Chondrocyte (in vitro differentiated cells): ENCODE measurements at regions not wholly inside any gene's neighbourhood (a gene's known extent, or its start where the extent isn't known, plus 50 kb on each side); places are given as distances from the start of the nearest gene placed in this dataset.

Source experiments
- DNase-seq: peaks from one replicate; pipeline ENCODE4 v3.0.0; 2021; ENCODE audit warnings: mixed read lengths, low spot score
- H3K27ac Mint-ChIP-seq: one replicate; pipeline ENCODE4 v1.8.0; 2021; ENCODE audit warnings: mild to moderate bottlenecking, moderate library complexity, mixed read lengths; ENCODE audit not compliant: unreplicated experiment
- H3K27me3 Mint-ChIP-seq: 2 replicates; pipeline ENCODE4 v1.8.0; 2021; ENCODE audit warnings: low read depth, mixed read lengths
- H3K36me3 Mint-ChIP-seq: 2 replicates; pipeline ENCODE4 v1.8.0; 2021; ENCODE audit warnings: low read depth, mixed read lengths
- H3K4me1 Mint-ChIP-seq: 2 replicates; pipeline ENCODE4 v1.8.0; 2021; ENCODE audit warnings: low read depth, mild to moderate bottlenecking, mixed read lengths
- H3K4me3 Mint-ChIP-seq: one replicate; pipeline ENCODE4 v1.8.0; 2021; ENCODE audit warnings: mild to moderate bottlenecking, moderate library complexity, mixed read lengths; ENCODE audit not compliant: unreplicated experiment
- H3K9me3 Mint-ChIP-seq: 2 replicates; pipeline ENCODE4 v1.8.0; 2021; ENCODE audit warnings: low read depth, mixed read lengths
- CTCF ChIP-seq: fragments of 200-600 bp; sonication (generic); IDR thresholded peaks from 2 replicates; pipeline ENCODE4 v1.5.0; 2021; ENCODE audit warnings: antibody characterized with exemption, mild to moderate bottlenecking, moderate library complexity

DNA sequence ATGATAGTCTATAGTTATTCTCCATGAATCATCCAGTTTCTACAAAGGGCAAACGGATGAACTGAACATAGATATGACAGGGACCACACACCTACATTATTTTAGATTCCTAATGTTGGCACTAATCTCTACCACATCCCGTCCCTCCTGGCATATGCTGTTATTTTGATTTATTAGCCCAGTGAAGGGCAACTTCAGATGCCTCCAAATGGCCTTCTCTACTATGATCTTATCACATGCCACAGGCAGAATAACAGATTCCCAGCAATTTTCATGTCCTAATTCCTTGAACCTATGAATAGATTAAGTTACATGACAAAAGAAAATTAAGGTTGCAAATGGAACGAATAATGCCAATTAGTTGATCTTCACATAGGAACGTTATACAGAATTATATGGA is 474.7 kb downstream of the ANKRD7 start:
- Mint-ChIP-seq H3K4me1 (no peaks in the 10 kb centered on the region), H3K9me3 (no peaks in the 10 kb centered on the region), H3K36me3 (no peaks in the 10 kb centered on the region), H3K4me3 (no peak overlapping the region), H3K27me3 (peaks cover 3% of the 10 kb centered on the region), H3K27ac (no peak overlapping the region)
- no peak for TF ChIP-seq CTCF
- DNase-seq, result no peak

DNA sequence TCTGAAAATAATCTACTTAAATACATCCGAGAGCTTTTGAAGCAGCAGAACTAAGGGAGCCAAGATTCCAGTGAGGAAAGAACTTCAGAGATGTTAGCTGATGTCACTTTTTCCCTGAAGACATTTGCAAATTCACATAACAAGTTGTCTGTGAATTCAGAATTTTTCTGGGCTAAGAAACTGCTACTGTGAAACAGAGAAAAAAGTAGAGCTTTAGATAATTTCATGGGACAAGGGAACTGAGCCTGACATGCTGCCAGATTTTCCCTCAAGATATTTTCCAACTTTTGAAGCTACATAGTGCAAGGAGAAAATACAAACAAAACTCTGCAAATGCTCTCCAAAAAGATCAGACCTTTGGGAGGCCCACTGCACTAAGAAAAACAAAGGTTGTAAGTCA is 484.2 kb downstream of the ANKRD7 start:
- Mint-ChIP-seq H3K4me1 (no peaks in the 10 kb centered on the region), H3K27ac (no peak overlapping the region), H3K4me3 (no peak overlapping the region), H3K36me3 (no peaks in the 10 kb centered on the region), H3K27me3 (peaks cover 5% of the 10 kb centered on the region), H3K9me3 (no peaks in the 10 kb centered on the region)
- TF ChIP-seq CTCF, result no peak
- no peak for DNase-seq

DNA sequence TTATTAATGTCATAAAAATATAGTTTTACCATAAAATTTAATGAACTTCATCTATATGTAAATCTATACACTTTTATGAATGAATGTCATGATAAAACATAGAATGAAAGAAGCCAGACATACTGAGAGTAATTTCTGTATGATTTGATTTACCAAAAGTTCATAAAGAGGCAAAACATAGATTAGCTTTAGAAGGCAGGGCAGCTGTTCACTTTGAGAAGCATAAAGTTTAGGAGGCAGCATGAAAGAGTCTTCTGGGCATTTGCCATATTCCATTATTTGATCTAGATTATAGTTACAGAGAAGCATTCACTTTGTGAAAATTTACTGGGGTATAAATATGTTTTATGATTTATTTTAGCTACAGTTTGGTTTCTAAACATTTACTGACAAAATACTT is 487.2 kb downstream of the ANKRD7 start:
- H3K27ac Mint-ChIP-seq, result no peak overlapping the region
- H3K4me3 Mint-ChIP-seq, result no peak overlapping the region
- no peak for DNase-seq
- no peaks in the 10 kb centered on the region for H3K9me3 Mint-ChIP-seq
- H3K36me3 Mint-ChIP-seq, result no peaks in the 10 kb centered on the region
- H3K27me3 Mint-ChIP-seq, result peaks cover 5% of the 10 kb centered on the region
- H3K4me1 Mint-ChIP-seq, result no peaks in the 10 kb centered on the region
- no peak for TF ChIP-seq CTCF

DNA sequence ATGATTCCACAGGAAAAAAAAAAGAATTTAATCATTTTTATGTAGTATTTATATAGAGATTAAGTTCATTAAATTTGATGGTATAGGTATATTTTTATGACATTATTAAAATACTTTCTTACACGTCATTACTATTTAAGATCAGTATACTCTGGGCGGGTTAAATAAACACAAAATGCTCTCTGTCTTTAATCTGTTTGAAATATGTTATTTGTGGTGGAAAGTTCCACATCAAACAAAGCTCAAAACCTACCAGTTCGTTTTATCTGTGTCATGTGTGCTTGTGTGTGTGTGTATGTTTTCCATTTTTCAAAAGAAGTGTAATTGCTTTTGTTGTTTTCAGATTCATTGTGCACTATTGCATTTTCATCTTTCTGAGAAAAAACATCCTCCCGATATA is 488.5 kb downstream of the ANKRD7 start:
- Mint-ChIP-seq H3K27me3 (peaks cover 5% of the 10 kb centered on the region), H3K9me3 (no peaks in the 10 kb centered on the region), H3K4me1 (no peaks in the 10 kb centered on the region), H3K27ac (no peak overlapping the region), H3K36me3 (no peaks in the 10 kb centered on the region), H3K4me3 (no peak overlapping the region)
- DNase-seq, result no peak
- TF ChIP-seq CTCF, result no peak

DNA sequence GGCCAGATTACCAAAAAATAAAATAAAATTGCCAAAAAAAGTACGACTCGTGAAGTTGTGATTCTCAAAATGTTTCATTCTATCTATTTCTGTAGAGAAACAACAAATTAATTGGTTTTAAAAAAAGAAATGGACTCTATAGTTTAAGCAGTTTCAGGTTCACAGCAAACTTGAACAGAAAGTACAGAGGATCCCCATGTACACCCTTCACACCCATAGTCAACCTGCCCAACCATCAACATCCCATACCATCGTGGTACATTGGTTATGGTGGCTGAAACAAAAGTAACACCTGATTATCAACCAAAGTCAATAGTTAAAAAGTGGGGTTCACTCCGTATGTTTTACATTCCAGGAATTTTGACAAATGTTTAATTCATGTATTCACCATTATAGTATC is 496.1 kb downstream of the ANKRD7 start:
- H3K27me3 Mint-ChIP-seq, result no peaks in the 10 kb centered on the region
- no peaks in the 10 kb centered on the region for H3K36me3 Mint-ChIP-seq
- H3K4me3 Mint-ChIP-seq, result no peak overlapping the region
- H3K27ac Mint-ChIP-seq, result no peak overlapping the region
- H3K4me1 Mint-ChIP-seq, result no peaks in the 10 kb centered on the region
- TF ChIP-seq CTCF, result no peak
- no peaks in the 10 kb centered on the region for H3K9me3 Mint-ChIP-seq
- no peak for DNase-seq
